ENCODE measurements at regions not wholly inside any gene's neighbourhood (a gene's known extent, or its start where the extent isn't known, plus 50 kb on each side); places are given as distances from the start of the nearest gene placed in this dataset.
A peak's percentile ranks its signal among the peaks of the same experiment; 100 is the strongest.
"Not testable (repeated sequence)": the region's sequence is repeated elsewhere in the genome, so short reads cannot be mapped to it uniquely, and the experiment has no call there.

DNA sequence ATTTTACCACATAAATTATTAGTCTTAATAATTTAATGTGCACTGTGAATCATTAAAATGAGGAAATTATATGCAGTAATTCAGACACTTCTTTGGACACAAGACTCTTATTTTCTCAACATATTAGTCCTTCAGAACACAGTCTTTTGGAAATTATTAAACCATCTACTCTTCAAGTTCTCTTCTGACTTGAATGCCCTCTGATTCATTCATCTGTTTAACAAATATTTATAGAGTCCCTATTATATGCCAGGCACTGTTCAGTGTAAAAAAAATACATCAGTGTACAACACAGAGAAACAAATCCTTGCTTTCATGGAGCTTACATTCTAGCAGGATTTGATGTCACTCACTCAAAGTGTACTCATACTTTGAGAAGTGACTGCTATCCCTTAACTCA is 163.4 kb upstream of the IL12B start:
- DNase-seq (ENCODE audit: low read depth in 4 of 4, low spot score in 2 of 4), result no peak

DNA sequence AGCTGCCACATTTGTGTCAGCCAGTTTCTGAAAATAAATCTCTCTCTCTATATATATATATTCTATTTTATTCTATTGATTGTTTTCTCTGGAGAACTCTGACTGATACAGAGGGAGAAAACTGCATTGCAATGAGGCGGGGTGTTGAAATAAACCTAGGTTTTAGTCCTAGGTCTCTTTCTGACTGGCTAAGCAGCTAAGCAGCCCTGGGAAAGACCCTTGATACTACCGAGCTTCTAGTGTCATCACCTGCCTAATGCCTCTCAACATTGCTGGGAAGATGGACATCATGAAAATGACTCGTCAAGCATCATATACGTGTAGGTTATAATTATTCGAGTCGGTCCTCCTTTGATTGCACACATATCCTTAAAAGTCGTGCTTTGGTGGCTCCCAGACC is 166.5 kb upstream of the IL12B start:
- no peak for DNase-seq (ENCODE audit: low read depth in 4 of 4, low spot score in 2 of 4)

DNA sequence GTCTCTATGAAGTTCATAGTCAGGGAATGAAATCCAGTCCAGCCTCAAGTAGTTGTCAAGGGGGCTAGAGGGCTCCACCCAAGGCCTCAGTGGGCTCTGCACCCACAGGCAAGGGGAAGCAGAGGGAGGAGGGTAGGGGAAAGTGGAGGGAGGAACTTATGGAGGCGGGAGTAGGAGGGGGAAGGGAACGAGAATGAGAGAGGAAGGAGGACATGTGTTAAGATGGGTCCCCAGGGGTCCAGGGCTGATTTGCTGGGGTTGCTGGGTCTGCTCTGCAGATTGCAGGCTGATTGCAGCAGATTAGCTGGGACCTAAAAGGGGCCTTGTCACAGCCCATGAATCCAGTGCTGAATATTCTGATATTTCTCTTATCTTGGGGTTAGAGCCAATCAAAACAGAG is 166.9 kb upstream of the IL12B start:
- no peak for DNase-seq (ENCODE audit: low read depth in 4 of 4, low spot score in 2 of 4)

DNA sequence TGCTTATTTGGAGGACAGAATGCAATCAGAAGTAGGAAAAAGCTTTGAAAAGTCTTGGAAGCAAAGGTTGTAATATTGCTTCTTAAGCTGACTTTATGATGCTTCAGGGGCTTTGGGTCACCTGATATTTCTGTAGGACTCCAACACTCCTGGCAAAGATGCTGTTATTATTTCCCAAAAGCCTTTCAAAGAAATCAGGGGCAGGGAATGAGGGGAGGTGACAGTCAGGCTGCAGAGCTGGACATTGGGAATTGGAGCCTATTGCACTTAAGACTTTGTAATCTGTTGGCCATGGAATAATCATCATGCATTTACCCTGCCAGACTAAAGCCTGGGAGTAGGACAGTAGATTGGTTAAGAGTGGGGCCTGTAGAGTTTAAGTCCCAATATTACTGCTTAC is 168.3 kb upstream of the IL12B start:
- no peak for DNase-seq (ENCODE audit: low read depth in 4 of 4, low spot score in 2 of 4)

DNA sequence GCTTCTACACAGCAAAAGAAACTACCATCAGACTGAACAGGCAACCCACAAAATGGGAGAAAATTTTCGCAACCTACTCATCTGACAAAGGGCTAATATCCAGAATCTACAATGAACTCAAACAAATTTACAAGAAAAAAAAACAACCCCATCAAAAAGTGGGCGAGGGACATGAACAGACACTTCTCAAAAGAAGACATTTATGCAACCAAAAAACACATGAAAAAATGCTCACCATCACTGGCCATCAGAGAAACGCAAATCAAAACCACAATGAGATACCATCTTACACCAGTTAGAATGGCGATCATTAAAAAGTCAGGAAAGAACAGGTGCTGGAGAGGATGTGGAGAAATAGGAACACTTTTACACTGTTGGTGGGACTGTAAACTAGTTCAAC is 171.8 kb upstream of the IL12B start:
- not testable (repeated sequence) for DNase-seq (ENCODE audit: low read depth in 4 of 4, low spot score in 2 of 4)

DNA sequence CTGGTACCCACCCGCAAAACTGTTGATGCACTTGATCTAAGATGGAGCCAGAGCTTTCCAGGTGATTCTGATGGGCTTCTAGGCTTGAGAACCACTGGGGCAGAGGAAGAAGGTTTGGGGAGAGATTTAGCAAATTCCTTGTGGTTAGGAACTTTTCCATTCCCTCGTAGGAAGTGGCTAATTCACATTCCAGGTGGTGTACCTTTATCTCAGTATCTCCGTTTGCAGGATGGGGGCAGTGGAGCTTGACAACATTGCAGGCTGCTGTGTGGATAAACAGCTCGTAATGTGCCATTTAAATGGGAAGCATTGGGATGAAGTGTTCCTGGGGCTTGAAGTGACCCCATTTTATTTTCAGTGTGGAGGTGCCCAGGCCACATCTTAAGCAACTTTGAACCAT is 172.9 kb upstream of the IL12B start:
- DNase-seq (ENCODE audit: low read depth in 4 of 4, low spot score in 2 of 4), result no peak

DNA sequence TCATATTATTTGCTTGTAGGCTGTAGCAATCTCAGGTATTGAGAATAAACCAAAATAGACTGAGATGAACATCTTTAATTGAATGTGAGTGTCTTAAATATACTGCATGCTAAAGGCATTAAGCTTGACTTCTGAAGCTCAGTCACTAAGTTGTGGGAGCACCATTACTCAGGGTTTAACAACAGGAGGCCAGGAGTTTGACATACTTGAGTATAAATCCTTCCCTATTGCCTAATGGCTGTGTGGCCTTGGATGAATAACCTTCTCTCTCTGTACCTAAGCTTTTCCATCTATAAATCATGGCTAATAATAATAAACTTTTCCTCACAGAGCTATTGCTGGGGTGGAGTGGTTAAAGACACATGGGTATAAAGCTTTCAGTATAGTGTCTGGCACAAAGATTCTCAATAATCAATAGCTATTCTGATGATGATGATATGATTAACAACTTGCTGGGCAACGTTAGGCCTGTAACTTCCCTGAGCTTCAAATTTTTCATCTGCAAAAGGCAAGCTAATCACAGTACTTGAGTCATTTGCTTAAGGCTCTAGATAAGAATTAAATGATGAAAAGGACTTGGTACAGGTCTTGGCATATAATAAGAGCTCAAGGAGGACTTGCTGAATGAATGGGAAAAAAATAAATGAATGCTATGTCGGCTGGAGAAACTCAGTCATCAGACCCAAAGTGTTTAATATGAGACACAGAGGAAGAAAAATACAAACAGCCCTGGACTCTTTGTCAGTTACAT is 174.0 kb upstream of the IL12B start:
- DNase-seq (ENCODE audit: low read depth in 4 of 4, low spot score in 2 of 4), result no peak

DNA sequence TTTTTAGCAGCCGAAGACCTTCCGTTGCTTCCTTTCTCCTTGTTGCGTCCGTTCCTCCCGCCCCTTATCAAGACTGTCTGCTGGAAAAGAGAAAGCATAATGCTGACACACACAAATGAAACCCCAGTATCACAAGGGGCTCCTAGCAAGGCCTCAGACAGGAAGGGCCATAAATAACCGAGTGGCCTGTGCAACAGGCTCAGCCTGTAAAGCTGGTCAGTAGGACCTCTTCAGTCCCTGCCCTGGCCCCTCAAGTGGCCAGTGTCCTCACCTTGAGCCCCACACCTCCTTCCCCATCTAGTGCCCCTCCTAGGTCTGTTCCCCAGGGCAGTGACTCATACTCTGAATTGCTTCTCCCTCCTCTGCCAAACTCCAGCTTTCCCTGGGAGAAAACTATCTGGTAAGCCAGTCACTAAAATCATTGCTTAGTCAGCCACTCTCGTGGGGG is 174.6 kb upstream of the IL12B start:
- DNase-seq (ENCODE audit: low read depth in 4 of 4, low spot score in 2 of 4), result no peak

DNA sequence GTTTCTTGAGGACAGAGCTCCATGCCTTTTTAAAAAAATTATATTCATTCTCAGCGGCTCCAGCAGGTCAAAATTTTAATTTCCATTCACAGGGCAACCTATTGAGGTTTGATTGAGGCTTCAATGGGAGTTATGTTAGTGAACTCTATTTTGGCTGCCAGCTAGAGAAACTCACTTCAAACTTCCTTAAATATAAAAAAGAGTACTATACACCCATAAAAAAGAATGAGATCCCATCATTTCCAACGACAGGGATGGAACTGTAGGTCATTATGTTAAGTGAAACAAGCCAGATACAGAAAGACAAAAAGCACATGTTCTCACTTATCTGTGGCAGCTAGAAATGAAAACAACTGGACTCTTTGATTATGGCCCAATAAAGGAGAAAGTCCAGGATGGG is 176.8 kb upstream of the IL12B start:
- no peak for DNase-seq (ENCODE audit: low read depth in 4 of 4, low spot score in 2 of 4)

DNA sequence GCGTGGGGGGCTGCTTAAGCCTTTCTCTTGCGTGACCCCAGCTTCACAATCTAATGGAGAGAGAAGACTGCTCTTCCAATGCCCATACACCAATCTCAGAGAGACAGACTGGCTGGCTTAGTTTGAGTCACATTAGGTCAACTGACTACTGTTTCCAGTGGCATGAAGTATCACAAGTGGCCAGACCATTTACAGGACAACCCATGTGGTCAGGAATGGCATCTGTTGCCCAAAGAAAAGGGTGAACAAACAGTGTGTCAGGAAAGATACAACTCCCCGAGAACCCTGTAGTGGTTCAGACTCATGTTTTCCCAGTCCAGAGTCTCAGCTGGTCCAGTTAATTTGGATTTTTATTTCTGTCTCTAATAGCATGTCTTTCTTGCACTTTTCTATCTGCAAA is 177.4 kb upstream of the IL12B start:
- no peak for DNase-seq (ENCODE audit: low read depth in 4 of 4, low spot score in 2 of 4)

DNA sequence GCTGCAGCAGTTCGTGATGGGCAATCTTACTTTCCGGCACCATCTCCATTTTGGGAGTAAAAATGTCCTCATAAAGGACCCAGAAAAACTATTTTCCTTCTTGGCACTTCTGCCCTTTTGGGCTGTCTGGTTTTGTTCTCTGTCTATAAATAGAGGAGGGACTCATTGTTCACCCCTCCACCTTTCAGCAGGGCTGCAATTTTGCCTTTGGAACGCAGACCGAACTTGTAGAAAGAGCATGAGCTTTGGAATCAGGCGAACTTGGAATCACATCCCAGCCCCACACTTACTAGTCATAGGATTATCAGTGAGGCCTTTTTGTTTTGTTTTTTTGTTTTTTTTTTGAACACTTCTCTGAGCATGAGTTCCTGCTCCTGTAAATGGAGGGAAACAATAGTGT is 178.1 kb upstream of the IL12B start:
- DNase-seq (ENCODE audit: low read depth in 4 of 4, low spot score in 2 of 4), result no peak

DNA sequence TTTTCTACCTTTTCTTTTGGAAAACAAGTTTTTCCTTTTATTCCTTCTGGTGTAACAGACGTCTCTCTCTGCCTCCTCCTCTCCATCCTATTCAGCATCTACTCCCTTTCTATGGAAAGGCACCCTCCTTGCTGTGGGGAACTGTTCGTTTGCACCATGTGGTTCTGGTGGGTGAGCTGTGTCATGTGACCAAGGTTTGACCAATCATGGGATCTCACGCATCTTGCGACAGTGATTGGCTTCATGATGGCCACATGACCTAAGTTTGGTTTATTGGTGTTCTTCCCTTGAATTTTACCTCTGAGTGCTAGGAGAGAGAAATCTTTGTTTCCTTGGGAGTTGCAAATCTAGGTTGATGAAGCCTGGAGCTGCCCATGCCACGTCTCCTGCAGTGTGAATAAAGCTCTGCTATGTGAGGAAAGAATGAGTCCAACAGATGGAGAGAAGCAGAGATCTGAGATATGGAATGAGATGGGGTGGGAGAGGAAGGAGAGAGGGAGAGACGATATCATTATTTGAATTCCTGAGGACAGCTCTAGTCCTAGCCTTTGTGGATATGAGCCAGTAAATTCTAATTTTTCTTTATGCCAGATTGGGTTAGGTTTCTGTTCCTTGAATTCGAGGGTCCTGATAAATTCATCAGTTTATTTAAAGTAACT is 178.8 kb upstream of the IL12B start:
- DNase-seq (ENCODE audit: low read depth in 4 of 4, low spot score in 2 of 4), result no peak

DNA sequence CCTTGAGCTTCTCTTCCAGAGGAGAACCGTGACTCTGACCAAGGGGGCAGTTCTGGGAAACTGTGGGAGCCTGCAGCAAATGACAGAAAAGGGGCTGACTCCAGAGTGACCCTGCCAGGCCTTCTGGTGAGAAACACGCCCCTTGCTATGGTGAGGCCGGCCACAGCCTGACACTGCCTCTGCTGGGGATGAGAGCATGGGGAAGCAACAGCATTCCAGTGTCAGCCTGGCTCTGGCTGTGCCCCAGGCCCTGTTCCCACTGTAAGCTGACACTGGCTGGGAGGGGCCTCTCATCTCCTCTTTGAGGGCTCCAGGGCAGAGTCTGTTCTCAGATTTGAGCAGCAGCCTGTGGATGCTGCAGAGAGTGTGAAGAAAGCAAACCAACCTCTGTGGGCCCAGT is 180.0 kb upstream of the IL12B start:
- DNase-seq (ENCODE audit: low read depth in 4 of 4, low spot score in 2 of 4), result peak in 1 of 4 donors; percentile 49

DNA sequence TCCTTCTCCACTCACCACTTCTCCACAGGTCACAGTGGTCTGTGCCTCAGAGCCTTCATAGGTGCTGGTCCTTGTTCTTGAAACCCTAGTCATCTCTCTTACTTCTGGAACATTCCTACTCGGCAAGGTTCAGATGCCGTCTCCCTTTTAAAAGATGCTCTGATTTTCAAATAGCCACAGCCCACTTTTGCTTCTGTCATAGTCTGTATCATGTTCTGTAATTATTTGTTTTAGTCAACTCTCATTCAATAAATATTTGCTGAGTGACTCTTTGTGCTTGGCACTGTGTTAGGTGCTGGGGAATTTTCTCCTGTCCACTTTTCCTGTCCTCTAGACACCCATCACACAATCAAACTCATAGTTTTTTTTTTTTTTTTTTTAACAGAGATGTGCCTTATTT is 181.3 kb upstream of the IL12B start:
- no peak for DNase-seq (ENCODE audit: low read depth in 4 of 4, low spot score in 2 of 4)

DNA sequence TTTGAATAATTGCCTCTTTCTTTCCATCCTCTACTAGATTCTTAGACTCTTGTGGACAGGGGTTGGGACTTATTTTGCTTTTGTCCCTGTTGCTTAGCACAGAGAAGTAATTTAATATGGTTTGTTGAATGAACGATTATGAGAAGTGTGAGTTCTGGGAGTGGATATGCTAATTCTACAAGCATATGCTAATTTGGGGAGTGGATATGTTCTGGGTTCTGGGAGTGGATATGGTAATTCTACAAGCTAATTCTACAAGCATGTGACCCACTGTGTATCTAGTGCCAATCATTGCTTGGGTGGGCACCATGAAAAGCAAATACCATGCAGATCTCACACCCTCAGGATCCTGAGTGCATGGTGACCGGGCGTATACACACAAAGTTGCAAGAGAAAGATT is 181.8 kb upstream of the IL12B start:
- DNase-seq (ENCODE audit: low read depth in 4 of 4, low spot score in 2 of 4), result no peak

DNA sequence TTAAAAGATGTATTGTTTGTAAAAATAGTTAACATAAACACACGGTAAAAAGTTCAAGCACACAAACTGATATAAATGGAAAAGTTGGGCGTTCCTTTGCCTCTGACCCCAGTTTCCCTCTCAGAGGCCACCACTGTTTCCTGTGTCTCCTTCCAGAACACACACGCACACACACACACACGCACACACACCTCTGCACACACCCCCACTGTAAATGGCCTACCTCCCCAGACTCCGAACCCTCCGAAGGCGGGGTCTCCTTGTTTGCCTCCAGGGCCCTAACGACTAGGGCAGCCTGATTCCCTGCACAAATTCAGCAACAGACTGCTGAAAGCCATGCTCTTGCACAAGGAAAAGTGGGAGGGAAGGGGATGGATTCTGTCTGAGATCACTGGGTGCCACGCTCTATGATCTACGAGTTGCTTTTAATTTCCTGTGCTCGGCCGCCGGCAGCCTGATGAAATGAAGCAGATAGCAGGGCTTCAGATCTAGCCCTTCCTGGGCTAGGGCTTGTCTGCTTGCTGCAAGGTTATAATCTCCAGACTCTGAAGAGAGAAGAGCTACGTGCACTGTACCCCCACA is 184.0 kb upstream of the IL12B start:
- peak in 2 of 4 donors; percentile 53 to 54 for DNase-seq (ENCODE audit: low read depth in 4 of 4, low spot score in 2 of 4)

DNA sequence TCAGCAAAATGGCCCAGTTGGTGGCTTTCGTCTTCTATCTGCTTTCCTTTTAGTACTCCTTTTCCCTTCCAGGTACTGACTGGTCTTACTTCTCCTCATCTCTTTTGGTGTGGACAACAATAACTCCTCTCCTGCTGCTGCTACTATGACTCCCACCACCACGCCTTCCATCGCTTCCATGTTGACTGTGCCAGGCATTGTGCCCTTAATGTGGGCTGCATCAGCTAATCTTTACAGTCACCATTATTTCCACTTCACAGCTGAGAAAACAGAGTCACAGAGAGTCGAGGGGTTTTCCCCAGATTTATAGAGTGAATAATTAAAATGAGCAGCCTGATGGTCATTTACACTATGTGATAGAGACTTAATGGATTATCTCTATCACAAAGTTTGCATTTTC is 184.9 kb upstream of the IL12B start:
- DNase-seq (ENCODE audit: low read depth in 4 of 4, low spot score in 2 of 4), result no peak

DNA sequence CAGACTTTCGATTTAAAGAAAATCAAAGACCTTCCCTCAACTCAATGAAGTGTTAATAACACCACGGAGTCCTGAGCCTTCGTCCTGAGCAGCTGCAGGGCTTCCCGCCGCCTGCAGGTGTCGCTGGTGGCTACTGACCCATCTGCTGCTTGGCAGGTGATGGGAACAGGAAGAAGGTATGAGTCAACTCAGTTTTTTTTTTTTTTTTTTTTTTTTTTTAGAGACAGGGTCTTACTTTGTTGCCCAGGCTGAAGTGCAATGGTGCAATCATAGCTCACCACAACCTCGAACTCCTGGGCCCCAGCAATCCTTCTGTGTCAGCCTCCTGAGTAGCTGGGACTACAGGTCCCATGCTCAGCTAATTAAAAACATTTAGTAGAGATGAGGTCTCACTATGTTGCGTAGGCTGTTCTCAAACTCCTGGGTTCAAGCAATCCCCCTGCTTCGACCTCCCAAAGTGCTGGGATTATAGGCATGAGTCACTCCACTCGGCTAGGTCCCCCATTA is 185.7 kb upstream of the IL12B start:
- DNase-seq (ENCODE audit: low read depth in 4 of 4, low spot score in 2 of 4), result no peak

DNA sequence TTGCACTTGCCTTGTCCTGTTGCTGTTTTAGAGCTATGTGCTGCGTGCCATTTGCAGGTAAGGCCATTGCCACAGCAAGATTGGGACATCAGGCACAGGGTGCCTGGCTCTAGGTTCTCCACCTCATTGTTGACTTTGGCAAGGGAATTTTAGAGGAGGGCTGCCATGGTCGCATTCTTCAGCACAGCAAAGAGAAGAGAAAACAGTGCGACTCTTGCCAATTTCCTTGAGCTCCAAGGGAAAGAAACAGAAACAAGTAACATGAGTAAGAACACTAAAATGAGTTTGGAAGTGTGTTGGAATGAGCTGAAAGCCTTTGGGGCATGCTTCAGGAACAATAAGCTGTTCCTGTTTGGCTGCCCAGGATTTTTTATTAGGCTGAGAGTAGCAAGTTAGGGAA is 188.1 kb upstream of the IL12B start:
- no peak for DNase-seq (ENCODE audit: low read depth in 4 of 4, low spot score in 2 of 4)

DNA sequence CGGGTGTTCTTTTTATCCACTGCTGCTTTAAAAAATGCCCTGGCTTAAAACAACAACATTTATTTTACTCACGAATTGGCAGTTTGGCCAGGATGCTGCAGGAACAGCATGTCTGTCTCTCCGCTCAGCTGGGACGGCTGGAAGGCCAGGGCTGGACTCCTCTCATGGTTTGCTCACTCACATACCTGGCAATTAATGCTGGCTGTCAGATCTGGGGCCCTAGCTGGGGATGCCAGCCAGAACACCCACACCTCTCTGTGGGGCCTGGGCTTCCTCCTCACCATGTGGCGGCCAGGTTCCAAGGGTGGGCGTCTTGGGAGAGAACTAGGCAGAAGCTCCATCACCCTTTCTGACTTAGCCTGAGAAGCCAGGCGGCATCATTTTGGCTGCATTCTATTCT is 189.1 kb upstream of the IL12B start:
- no peak for DNase-seq (ENCODE audit: low read depth in 4 of 4, low spot score in 2 of 4)

DNA sequence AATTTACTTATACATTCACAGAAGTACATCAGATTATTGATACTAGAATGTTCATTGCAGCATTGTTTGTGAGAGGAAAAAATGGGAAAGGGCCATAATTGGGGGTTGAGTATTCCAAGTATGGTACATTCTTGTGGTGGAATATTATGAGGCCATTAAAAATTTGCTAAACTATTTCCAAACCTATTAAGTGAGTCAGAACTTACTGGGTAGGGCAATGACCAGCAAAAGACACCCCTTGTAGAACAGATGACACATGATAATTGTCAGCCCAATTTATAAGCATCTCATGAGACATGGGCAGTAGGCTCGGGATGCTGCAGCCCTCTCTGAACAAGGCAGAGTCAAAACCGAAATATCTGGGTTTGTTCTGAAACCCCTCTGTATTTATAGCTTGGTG is 192.6 kb upstream of the IL12B start:
- DNase-seq (ENCODE audit: low read depth in 4 of 4, low spot score in 2 of 4), result no peak

DNA sequence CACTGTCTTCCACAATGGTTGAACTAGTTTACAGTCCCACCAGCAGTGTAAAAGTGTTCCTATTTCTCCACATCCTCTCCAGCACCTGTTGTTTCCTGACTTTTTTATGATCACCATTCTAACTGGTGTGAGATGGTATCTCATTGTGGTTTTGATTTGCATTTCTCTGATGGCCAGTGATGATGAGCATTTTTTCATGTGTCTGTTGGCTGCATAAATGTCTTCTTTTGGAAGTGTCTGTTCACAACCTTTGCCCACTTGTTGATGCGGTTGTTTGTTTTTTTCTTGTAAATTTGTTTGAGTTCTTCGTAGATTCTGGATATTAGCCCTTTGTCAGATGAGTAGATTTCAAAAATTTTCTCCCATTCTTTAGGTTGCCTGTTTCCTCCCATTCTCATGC is 194.0 kb upstream of the IL12B start:
- not testable (repeated sequence) for DNase-seq (ENCODE audit: low read depth in 4 of 4, low spot score in 2 of 4)

Data from left renal cortex interstitium (tissue), 4 donors.